ENCODE measurements at regions not wholly inside any gene's neighbourhood (a gene's known extent, or its start where the extent isn't known, plus 50 kb on each side); places are given as distances from the start of the nearest gene placed in this dataset.

DNA sequence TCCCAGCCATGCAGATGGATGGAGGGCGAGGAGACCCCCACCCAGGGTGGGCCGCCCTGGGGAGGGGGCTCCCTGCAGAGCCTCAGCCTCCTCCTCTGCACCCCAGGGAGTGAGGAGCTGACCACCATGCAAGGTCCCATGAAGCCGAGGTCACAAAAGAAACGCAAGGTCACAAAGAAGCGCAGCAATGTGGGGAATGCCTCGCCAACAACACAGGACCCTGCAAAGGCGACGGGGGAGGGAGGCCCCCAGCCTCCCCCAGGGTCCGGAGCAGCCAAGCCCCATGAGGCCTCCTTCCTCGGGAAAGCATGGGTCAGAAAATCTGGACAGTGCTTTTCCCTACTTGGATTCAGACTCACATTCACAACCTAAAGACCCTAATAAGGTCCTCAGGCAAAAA, 191.5 kb downstream of the BRD1 start:
- Histone ChIP-seq H3K27me3 (ENCODE audit: insufficient read depth, low read length) (peaks cover 14% of the 10 kb centered on the region), H3K9me3 (ENCODE audit: low read length) (no peaks in the 10 kb centered on the region), H2AFZ (ENCODE audit: low read depth, low read length) (no peak overlapping the region), H3K4me3 (ENCODE audit: low read length) (no peak overlapping the region), H3K36me3 (ENCODE audit: insufficient read depth, low read length) (no peaks in the 10 kb centered on the region), H3K4me1 (ENCODE audit: insufficient read depth, low read length) (peaks cover 9% of the 10 kb centered on the region)

DNA sequence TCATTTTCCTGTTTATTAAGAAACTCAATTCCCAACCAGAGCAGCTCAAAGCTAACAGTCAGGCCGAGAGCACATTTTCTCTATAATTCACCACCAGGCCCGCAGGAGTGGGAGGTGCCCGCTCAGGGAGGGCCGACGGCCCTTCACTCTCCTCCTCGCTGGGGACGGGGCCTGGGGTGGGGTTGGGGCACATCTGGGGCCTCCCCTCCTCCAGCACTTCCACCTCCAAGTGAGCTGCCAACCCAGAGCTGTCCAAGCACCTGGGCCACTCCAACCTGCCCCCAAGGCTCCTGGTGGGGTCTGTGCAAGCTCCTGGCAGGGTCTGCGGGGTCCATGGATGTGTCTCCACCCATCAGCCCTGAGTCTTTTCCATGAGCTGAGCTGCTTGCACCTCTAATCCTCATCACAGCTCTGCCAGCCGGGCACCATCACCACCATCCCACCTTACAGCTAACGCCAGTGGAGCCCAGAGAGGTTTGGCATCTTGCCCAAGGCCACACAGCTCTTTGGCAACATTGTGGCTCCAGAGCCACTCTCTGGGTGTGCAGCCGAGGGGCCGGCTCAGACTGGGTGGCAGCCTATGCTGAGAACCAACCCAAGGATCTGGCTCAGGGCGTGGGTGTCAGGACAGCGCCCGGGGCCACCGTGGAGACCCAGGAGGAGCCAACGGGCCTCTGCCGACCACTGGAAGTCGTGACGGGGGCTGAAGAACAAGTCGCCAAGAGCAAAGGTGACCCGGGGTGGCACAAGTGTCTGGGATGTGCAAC, 193.5 kb downstream of the BRD1 start:
- Histone ChIP-seq H2AFZ (ENCODE audit: low read depth, low read length) (no peak overlapping the region), H3K4me3 (ENCODE audit: low read length) (no peak overlapping the region), H3K27me3 (ENCODE audit: insufficient read depth, low read length) (peaks cover 12% of the 10 kb centered on the region), H3K36me3 (ENCODE audit: insufficient read depth, low read length) (no peaks in the 10 kb centered on the region), H3K4me1 (ENCODE audit: insufficient read depth, low read length) (peaks cover 9% of the 10 kb centered on the region), H3K9me3 (ENCODE audit: low read length) (no peaks in the 10 kb centered on the region)

DNA sequence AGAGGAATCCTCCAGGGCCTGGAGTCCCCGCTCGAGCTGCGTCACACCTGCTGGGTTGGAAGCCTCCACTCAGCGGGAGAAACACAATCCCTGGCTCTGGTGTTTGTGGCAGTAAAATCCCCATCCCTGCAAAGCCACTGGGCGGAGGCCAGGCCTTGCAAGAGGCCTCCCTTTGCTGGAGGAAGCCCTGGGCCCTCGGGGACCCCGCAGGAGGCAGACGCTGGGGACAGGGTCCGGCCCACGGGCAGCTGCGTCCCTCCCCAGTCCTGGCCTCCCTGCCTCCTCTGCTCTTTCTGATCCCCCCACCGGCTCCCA, 194.7 kb downstream of the BRD1 start:
- Histone ChIP-seq H3K36me3 (ENCODE audit: insufficient read depth, low read length) (no peaks in the 10 kb centered on the region), H3K27me3 (ENCODE audit: insufficient read depth, low read length) (peaks cover 12% of the 10 kb centered on the region), H3K4me1 (ENCODE audit: insufficient read depth, low read length) (peaks cover 17% of the 10 kb centered on the region), H3K9me3 (ENCODE audit: low read length) (no peaks in the 10 kb centered on the region), H2AFZ (ENCODE audit: low read depth, low read length) (peak overlapping the region; percentile 94), H3K4me3 (ENCODE audit: low read length) (peak overlapping the region; percentile 47)

DNA sequence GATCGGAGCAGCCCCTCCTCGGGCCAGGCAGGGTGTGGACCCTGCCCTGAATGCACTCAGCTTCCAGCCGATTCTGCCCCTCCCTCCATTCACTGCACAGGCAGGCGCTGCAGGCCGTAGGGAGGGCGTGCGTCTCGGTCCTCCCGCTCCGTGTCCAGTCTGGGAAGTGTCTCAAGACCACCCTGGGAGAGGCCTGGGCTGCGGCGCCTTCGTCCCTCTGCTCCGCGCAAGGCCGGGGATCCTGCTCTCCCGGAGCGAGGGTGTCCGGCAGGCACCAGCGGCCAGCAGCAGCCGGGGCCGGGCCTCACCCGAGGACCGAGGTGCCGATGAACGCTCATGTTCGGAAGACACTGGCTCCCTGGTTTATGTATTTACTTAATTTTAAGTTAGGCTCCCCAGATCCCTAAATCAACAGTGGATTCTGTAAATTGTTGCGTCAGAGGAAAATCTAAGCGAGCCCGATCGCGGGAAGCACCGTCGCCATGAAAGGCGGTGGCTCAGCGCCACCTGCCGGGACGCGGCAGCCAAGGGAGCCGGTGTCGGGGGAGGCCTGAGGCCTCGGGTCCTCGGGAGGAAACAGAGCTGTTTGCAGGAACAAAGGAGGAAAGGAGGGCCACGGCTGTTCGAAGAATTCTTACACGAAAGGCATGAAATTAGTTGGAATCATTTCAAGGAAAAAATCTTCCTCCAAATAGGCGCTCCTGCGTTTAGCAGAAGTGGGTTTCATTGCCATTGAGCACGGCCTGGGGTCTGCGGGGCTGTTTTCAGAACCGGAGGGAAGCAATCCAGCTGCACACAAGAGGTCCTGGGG, 195.3 kb downstream of the BRD1 start:
- Histone ChIP-seq H3K9me3 (ENCODE audit: low read length) (no peaks in the 10 kb centered on the region), H3K36me3 (ENCODE audit: insufficient read depth, low read length) (no peaks in the 10 kb centered on the region), H2AFZ (ENCODE audit: low read depth, low read length) (peak overlapping the region; percentile 94), H3K4me3 (ENCODE audit: low read length) (peak overlapping the region; percentile 47), H3K27me3 (ENCODE audit: insufficient read depth, low read length) (peaks cover 11% of the 10 kb centered on the region), H3K4me1 (ENCODE audit: insufficient read depth, low read length) (peaks cover 17% of the 10 kb centered on the region)

DNA sequence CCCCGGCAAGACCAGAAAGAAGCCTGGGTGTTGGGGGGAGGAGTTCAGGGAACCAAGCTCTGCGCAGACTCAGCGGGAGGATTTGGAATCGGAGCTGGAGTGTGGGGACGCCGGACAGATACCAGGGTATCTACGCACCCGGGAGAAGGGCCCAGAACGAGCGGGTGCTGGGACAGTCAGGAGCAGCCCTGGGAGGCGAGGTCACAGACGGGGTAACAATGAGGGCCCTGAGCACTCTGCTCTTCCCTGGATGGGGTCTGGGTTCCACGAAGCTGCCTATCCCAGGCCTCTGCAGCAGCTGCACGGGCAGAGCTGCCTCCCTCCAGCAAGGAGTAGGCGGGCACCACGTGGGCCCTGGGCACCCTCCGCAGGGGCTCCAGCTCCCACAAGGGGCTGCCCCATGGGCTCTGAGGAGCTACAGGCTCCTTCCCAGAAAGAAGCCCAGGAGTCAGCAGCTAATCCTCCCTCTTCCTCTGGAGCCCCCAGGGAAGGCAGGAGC, 197.2 kb downstream of the BRD1 start:
- peaks cover 17% of the 10 kb centered on the region for H3K4me1 ChIP-seq (ENCODE audit: insufficient read depth, low read length)
- H2AFZ ChIP-seq (ENCODE audit: low read depth, low read length): no peak overlapping the region
- peaks cover 9% of the 10 kb centered on the region for H3K27me3 ChIP-seq (ENCODE audit: insufficient read depth, low read length)
- no peaks in the 10 kb centered on the region for H3K36me3 ChIP-seq (ENCODE audit: insufficient read depth, low read length)
- no peak overlapping the region for H3K4me3 ChIP-seq (ENCODE audit: low read length)
- no peaks in the 10 kb centered on the region for H3K9me3 ChIP-seq (ENCODE audit: low read length)

DNA sequence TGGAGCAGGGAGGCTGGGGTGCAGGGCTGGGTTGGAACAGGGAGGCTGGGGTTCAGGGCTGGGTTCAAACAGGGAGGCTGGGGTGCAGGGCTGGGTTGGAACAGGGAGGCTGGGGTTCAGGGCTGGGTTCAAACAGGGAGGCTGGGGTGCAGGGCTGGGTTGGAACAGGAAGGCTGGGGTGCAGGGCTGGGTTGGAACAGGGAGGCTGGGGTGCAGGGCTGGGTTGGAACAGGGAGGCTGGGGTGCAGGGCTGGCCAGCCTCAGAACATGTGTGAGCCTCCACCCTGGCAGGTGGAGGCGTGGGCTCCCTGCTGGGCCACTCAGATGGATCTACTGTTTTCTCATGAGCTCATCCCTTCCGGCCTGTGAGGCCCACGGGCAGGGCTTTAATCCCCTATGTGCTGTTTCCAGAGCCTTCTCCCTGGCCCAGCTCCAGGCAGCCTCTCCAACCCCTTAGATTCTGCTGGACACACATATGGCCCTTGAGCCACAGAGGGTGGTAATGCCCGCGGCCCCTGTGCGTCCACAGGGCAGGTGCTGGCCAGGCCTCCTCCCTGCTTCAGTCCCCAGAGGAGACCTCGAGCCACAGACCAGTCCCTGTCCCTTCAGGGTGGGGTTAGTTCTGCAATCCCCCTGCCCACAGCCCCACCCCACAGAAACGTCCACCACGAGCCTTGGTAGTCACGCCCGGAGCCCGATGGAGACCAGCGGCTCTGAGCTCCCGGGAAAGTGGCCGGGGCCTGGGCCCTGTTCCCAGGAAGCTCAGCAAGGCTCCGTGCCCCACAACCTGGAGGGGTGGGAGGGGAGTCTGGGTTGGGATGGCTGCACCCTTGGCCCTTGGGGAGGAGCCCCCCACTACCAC, 197.9 kb downstream of the BRD1 start:
- no peak overlapping the region for H3K4me3 ChIP-seq (ENCODE audit: low read length)
- peaks cover 9% of the 10 kb centered on the region for H3K27me3 ChIP-seq (ENCODE audit: insufficient read depth, low read length)
- peaks cover 17% of the 10 kb centered on the region for H3K4me1 ChIP-seq (ENCODE audit: insufficient read depth, low read length)
- H2AFZ ChIP-seq (ENCODE audit: low read depth, low read length): no peak overlapping the region
- no peaks in the 10 kb centered on the region for H3K36me3 ChIP-seq (ENCODE audit: insufficient read depth, low read length)
- H3K9me3 ChIP-seq (ENCODE audit: low read length): no peaks in the 10 kb centered on the region

DNA sequence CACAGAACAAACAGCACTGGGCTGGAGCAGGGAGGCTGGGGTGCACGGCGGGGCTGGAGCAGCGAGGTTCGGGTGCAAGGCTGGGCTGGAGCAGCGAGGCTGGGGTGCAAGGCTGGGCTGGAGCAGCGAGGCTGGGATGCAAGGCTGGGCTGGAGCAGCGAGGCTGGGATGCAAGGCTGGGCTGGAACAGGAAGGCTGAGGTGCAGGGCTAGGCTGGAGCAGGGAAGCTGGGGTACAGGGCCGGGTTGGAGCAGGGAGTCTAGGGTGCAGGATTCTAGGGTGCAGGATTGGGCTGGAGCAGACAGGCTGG, 198.5 kb downstream of the BRD1 start:
- H3K27me3 ChIP-seq (ENCODE audit: insufficient read depth, low read length): peaks cover 12% of the 10 kb centered on the region
- no peak overlapping the region for H2AFZ ChIP-seq (ENCODE audit: low read depth, low read length)
- H3K9me3 ChIP-seq (ENCODE audit: low read length): no peaks in the 10 kb centered on the region
- H3K4me1 ChIP-seq (ENCODE audit: insufficient read depth, low read length): peaks cover 17% of the 10 kb centered on the region
- no peaks in the 10 kb centered on the region for H3K36me3 ChIP-seq (ENCODE audit: insufficient read depth, low read length)
- no peak overlapping the region for H3K4me3 ChIP-seq (ENCODE audit: low read length)

DNA sequence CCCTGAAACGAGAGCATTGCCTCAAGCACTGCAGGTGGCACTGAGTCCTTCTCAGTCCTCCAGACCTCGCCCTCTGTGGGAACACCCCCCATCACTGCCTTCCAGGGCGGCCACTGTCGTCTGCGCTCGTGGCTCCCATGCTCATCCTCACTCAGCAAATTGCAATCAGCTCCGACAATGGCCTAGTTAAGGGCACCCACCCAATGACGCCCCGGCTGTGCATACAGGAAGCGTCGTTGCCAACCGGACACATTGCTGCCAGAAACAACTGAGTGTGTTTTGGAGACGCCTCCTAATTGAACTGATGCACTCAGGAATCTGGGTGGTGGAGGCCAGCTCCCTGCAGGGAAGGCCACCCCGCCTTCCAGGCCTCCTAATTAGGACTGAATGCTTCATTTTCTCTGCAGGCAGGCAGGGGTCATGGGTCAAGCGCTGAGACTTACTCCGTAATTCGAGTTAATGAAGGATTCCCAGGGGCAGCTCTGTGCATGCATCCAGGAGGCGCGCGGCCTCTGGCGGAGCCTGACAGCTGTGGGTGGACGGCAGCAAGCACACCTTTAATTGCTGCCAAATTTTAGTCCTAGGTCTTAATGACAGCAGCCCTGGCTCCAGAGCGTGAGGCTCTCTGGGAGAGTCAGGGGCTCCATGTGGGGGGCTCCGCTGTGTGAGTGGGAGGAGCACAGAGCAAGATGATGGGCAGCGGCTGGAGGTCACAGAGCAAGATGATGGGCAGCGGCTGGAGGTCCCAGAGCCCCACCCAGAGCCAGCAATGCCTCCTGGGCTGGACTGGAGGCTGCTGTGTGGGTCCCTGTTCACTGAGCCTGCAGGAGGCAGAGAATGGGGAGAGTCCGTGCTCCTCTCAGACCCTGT, 199.0 kb downstream of the BRD1 start:
- Histone ChIP-seq H3K4me1 (ENCODE audit: insufficient read depth, low read length) (peaks cover 17% of the 10 kb centered on the region), H3K36me3 (ENCODE audit: insufficient read depth, low read length) (no peaks in the 10 kb centered on the region), H3K9me3 (ENCODE audit: low read length) (no peaks in the 10 kb centered on the region), H3K4me3 (ENCODE audit: low read length) (no peak overlapping the region), H2AFZ (ENCODE audit: low read depth, low read length) (no peak overlapping the region), H3K27me3 (ENCODE audit: insufficient read depth, low read length) (peaks cover 12% of the 10 kb centered on the region)

DNA sequence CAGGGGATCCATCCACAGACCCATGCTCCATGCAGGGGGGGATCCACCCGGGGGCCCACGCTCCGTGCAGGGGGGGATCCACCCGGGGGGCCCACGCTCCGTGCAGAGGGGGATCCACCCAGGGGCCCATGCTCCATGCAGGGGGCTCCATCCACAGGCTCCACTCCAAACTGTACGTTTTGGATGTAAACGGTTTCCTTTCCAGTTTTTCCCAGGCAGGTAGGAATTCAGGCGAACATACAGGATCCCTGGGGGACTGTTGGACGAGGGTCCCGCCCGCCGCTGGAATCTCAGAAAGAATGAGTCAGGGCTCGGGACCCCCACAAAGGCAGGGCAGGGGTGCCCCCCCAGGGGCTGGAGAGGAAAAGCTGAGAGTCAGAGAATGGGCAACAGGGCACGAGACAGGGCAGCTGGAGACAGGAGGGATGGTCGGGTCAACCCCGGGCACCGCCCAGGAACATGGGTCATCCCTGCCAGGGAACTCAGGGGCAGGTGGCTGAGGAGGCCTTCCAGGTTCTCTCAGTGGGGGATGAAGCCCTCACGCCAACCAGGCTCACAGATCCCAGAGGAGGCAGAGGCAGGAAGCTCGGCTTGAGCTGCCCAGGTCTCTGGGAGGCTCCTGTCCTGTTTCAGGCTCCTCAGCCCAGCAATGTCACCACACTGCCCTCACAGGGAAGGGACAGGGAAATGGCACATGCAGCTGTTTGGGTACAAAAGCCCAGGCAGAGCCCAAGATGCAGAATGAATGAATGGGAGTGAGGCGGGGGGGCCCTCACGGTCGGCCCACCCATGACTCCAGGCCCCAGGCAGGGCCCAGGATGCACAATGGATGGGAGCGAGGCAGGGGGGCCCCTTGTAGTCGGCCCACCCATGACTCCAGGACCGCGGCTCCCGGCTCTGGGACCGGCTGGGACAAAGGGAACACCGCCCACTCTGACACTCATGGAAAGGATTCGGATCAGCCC, 200.2 kb downstream of the BRD1 start:
- H3K4me1 ChIP-seq (ENCODE audit: insufficient read depth, low read length): peaks cover 12% of the 10 kb centered on the region
- no peak overlapping the region for H2AFZ ChIP-seq (ENCODE audit: low read depth, low read length)
- H3K36me3 ChIP-seq (ENCODE audit: insufficient read depth, low read length): no peaks in the 10 kb centered on the region
- H3K9me3 ChIP-seq (ENCODE audit: low read length): no peaks in the 10 kb centered on the region
- no peak overlapping the region for H3K4me3 ChIP-seq (ENCODE audit: low read length)
- peaks cover 18% of the 10 kb centered on the region for H3K27me3 ChIP-seq (ENCODE audit: insufficient read depth, low read length)

DNA sequence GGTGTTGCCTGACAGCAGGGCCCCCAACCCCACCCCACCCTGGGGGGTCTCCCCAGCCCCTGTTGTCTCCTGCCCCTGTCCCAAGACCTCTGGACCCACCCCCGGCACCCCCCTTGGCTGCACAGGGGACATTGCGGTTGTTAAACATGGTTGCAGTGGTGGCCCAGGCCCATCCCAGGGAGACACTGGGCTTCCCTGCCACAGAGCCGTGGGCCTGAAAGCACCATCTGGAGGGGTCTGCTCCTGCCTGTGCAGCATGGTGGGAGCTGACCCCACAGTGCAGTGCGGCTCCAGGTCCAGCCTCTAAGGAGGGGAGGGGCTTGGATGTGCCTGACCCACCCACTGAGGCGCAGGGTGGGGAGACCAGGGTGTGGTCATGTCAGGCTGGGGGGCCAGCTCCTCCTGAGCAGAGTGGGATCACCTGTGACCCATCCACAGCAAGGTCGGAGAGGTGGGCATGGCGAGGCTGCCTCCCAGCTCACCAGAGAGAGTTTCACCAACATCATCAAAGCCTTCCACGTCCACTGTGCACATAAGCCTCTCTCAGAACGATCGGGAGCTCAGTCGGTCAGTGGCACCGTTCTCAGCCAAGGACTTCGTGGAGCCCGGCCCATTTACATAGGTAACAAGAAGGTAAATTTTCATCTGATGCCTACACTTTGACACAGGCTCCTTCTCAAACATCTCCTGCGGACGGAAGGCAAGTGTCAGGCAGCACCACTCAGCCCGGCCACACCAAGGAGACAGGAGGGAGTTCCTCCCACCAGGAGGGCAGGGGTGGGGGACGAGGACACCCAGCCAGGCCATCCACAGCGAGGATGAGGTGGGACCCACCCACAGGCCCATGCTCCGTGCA, 201.1 kb downstream of the BRD1 start:
- Histone ChIP-seq H3K4me3 (ENCODE audit: low read length) (no peak overlapping the region), H2AFZ (ENCODE audit: low read depth, low read length) (no peak overlapping the region), H3K4me1 (ENCODE audit: insufficient read depth, low read length) (peaks cover 8% of the 10 kb centered on the region), H3K27me3 (ENCODE audit: insufficient read depth, low read length) (peaks cover 26% of the 10 kb centered on the region), H3K36me3 (ENCODE audit: insufficient read depth, low read length) (no peaks in the 10 kb centered on the region), H3K9me3 (ENCODE audit: low read length) (no peaks in the 10 kb centered on the region)

Measured in neuron (in vitro differentiated cells).